Activated T-helper 2 cell treated with anti-CD3 and anti-CD28 coated beads, Interferon-gamma antibody, Interleukin-2, Interleukin-4, amounts not matched to agents 10 μg/mL and 5 μg/mL and 100 μg/mL, durations not matched to agents 14 hours and 24 hours and 36 hours (primary cell): ENCODE measurements at regions not wholly inside any gene's neighbourhood (a gene's known extent, or its start where the extent isn't known, plus 50 kb on each side); places are given as distances from the start of the nearest gene placed in this dataset.
A peak's percentile ranks its signal among the peaks of the same experiment; 100 is the strongest.
"Not testable (repeated sequence)": the region's sequence is repeated elsewhere in the genome, so short reads cannot be mapped to it uniquely, and the experiment has no call there.

ENCODE experiments used
- DNase-seq: peaks from one replicate; pipeline ENCODE4 v3.0.0; 2021; ENCODE audit warnings: low spot score
- H3K27ac Mint-ChIP-seq: one replicate; pipeline ENCODE4 v1.8.0; 2021; ENCODE audit warnings: mixed read lengths
- H3K27me3 Mint-ChIP-seq: one replicate; pipeline ENCODE4 v1.8.0; 2021; ENCODE audit warnings: low read depth, mixed read lengths
- H3K36me3 Mint-ChIP-seq: one replicate; pipeline ENCODE4 v1.8.0; 2021; ENCODE audit warnings: low read depth, mixed read lengths
- H3K4me1 Mint-ChIP-seq: one replicate; pipeline ENCODE4 v1.8.0; 2021; ENCODE audit warnings: low read depth, mixed read lengths
- H3K4me3 Mint-ChIP-seq: one replicate; pipeline ENCODE4 v1.8.0; 2021; ENCODE audit warnings: low read depth, mild to moderate bottlenecking, moderate library complexity, mixed read lengths
- H3K9me3 Mint-ChIP-seq: one replicate; pipeline ENCODE4 v1.8.0; 2021; ENCODE audit warnings: mixed read lengths
- intact Hi-C: fragments of 100-400 bp; cut with micrococcal nuclease; formaldehyde crosslinking; loops from one replicate; pipeline ENCODE4 v1.15.1; 2023

GRCh38 chr4:40681600-40681999 is 51.9 kb upstream of the RBM47 start:
- no peaks in the 10 kb centered on the region for H3K9me3 Mint-ChIP-seq
- no peaks in the 10 kb centered on the region for H3K27me3 Mint-ChIP-seq
- H3K36me3 Mint-ChIP-seq, result peaks cover 6% of the 10 kb centered on the region
- H3K4me3 Mint-ChIP-seq, result no peak overlapping the region
- peaks cover 33% of the 10 kb centered on the region for H3K4me1 Mint-ChIP-seq
- intact Hi-C loops, result loop anchor here (10.0 kb wide), 1 partner anchor 477 kb away; no protein-coding TSS in a partner anchor
- DNase-seq, result no peak
- H3K27ac Mint-ChIP-seq, result no peak overlapping the region

- intact Hi-C loops, result loop anchor here (1.0 to 10.0 kb wide), 2 partner anchors 9 to 478 kb away; no protein-coding TSS in a partner anchor
- DNase-seq, result no peak
- H3K27ac Mint-ChIP-seq, result peak overlapping the region; percentile 97
Observed at GRCh38 chr4:40682290-40683101, 52.8 kb upstream of the RBM47 start.

GRCh38 chr4:40683536-40684145 is 54.0 kb upstream of the RBM47 start:
- Mint-ChIP-seq H3K27ac (peak overlapping the region; percentile 29), H3K36me3 (peaks cover 11% of the 10 kb centered on the region), H3K4me1 (peaks cover 40% of the 10 kb centered on the region)
- H3K4me3 Mint-ChIP-seq, DNase-seq, H3K9me3 Mint-ChIP-seq, H3K27me3 Mint-ChIP-seq: not testable (repeated sequence)
- intact Hi-C loops, result loop anchor here (10.0 kb wide), 1 partner anchor 479 kb away; no protein-coding TSS in a partner anchor

More at GRCh38 chr4:40682290-40683101, 52.8 kb upstream of the RBM47 start:
- H3K4me3 Mint-ChIP-seq, result peak overlapping the region; percentile 54
- peaks cover 6% of the 10 kb centered on the region for H3K36me3 Mint-ChIP-seq
- peaks cover 34% of the 10 kb centered on the region for H3K4me1 Mint-ChIP-seq
- H3K9me3 Mint-ChIP-seq, result no peaks in the 10 kb centered on the region
- no peaks in the 10 kb centered on the region for H3K27me3 Mint-ChIP-seq

GRCh38 chr4:40684404-40684803 is 54.7 kb upstream of the RBM47 start:
- H3K27me3 Mint-ChIP-seq, result no peaks in the 10 kb centered on the region
- intact Hi-C loops, result loop anchor here (10.0 kb wide), 1 partner anchor 480 kb away; no protein-coding TSS in a partner anchor
- peak overlapping the region; percentile 26 for H3K27ac Mint-ChIP-seq
- H3K9me3 Mint-ChIP-seq, result no peaks in the 10 kb centered on the region
- peaks cover 42% of the 10 kb centered on the region for H3K4me1 Mint-ChIP-seq
- H3K4me3 Mint-ChIP-seq, result no peak overlapping the region
- DNase-seq, result no peak
- H3K36me3 Mint-ChIP-seq, result peaks cover 11% of the 10 kb centered on the region

- no peaks in the 10 kb centered on the region for H3K27me3 Mint-ChIP-seq
- no peak overlapping the region for H3K4me3 Mint-ChIP-seq
- no peak for DNase-seq
- intact Hi-C loops, result loop anchor here (10.0 kb wide), 1 partner anchor 480 kb away; no protein-coding TSS in a partner anchor
- no peak overlapping the region for H3K27ac Mint-ChIP-seq
- peaks cover 11% of the 10 kb centered on the region for H3K36me3 Mint-ChIP-seq
- no peaks in the 10 kb centered on the region for H3K9me3 Mint-ChIP-seq
- H3K4me1 Mint-ChIP-seq, result peaks cover 45% of the 10 kb centered on the region
Observed at GRCh38 chr4:40685300-40685699, 55.6 kb upstream of the RBM47 start.

GRCh38 chr4:40686081-40686913 is 56.6 kb upstream of the RBM47 start:
- no peaks in the 10 kb centered on the region for H3K27me3 Mint-ChIP-seq
- DNase-seq, result no peak
- H3K36me3 Mint-ChIP-seq, result peaks cover 17% of the 10 kb centered on the region
- peak overlapping the region; percentile 46 for H3K27ac Mint-ChIP-seq
- intact Hi-C loops, result loop anchor here (10.0 kb wide), 1 partner anchor 481 kb away; no protein-coding TSS in a partner anchor
- H3K9me3 Mint-ChIP-seq, result no peaks in the 10 kb centered on the region
- no peak overlapping the region for H3K4me3 Mint-ChIP-seq
- peaks cover 52% of the 10 kb centered on the region for H3K4me1 Mint-ChIP-seq

GRCh38 chr4:40687676-40688389 is 58.2 kb upstream of the RBM47 start:
- H3K27ac Mint-ChIP-seq, result peak overlapping the region; percentile 99
- no peaks in the 10 kb centered on the region for H3K9me3 Mint-ChIP-seq
- peak overlapping the region; percentile 56 for H3K4me3 Mint-ChIP-seq
- H3K4me1 Mint-ChIP-seq, result peaks cover 49% of the 10 kb centered on the region
- no peak for DNase-seq
- intact Hi-C loops, result loop anchor here (1.0 to 10.0 kb wide), 6 partner anchors 11 to 483 kb away; no protein-coding TSS in a partner anchor
- peaks cover 18% of the 10 kb centered on the region for H3K36me3 Mint-ChIP-seq
- H3K27me3 Mint-ChIP-seq, result no peaks in the 10 kb centered on the region

GRCh38 chr4:40688446-40689095 is 58.9 kb upstream of the RBM47 start:
- H3K9me3 Mint-ChIP-seq, result no peaks in the 10 kb centered on the region
- peak; percentile 40 for DNase-seq
- peak overlapping the region; percentile 56 for H3K4me3 Mint-ChIP-seq
- intact Hi-C loops, result loop anchor here (1.0 to 10.0 kb wide), 6 partner anchors 11 to 484 kb away; no protein-coding TSS in a partner anchor
- H3K27ac Mint-ChIP-seq, result peak overlapping the region; percentile 99
- no peaks in the 10 kb centered on the region for H3K27me3 Mint-ChIP-seq
- H3K4me1 Mint-ChIP-seq, result peaks cover 50% of the 10 kb centered on the region
- H3K36me3 Mint-ChIP-seq, result peaks cover 18% of the 10 kb centered on the region

GRCh38 chr4:40693946-40694345 is 55.8 kb upstream of the NSUN7 start:
- Mint-ChIP-seq H3K4me1 (peaks cover 28% of the 10 kb centered on the region), H3K27me3 (no peaks in the 10 kb centered on the region), H3K36me3 (peaks cover 10% of the 10 kb centered on the region), H3K27ac (peak overlapping the region; percentile 15), H3K9me3 (no peaks in the 10 kb centered on the region), H3K4me3 (no peak overlapping the region)
- no peak for DNase-seq
- intact Hi-C loops, result no loop called here

GRCh38 chr4:40697476-40697875 is 52.3 kb upstream of the NSUN7 start:
- H3K4me1 Mint-ChIP-seq, result peaks cover 34% of the 10 kb centered on the region
- H3K9me3 Mint-ChIP-seq, H3K27ac Mint-ChIP-seq, H3K27me3 Mint-ChIP-seq, DNase-seq, intact Hi-C loops, H3K36me3 Mint-ChIP-seq, H3K4me3 Mint-ChIP-seq: not testable (repeated sequence)

- peaks cover 4% of the 10 kb centered on the region for H3K36me3 Mint-ChIP-seq
- H3K4me3 Mint-ChIP-seq, result no peak overlapping the region
- H3K27me3 Mint-ChIP-seq, result no peaks in the 10 kb centered on the region
- peak overlapping the region; percentile 64 for H3K27ac Mint-ChIP-seq
- peaks cover 5% of the 10 kb centered on the region for H3K9me3 Mint-ChIP-seq
- intact Hi-C loops, result loop anchor here (1.0 kb wide), 2 partner anchors 10 to 117 kb away; no protein-coding TSS in a partner anchor
- DNase-seq, result no peak
- peaks cover 39% of the 10 kb centered on the region for H3K4me1 Mint-ChIP-seq
Observed at GRCh38 chr4:40698733-40699132, 51.0 kb upstream of the NSUN7 start.
